GM04503 (cell line): ENCODE measurements at regions not wholly inside any gene's neighbourhood (a gene's known extent, or its start where the extent isn't known, plus 50 kb on each side); places are given as distances from the start of the nearest gene placed in this dataset.
A peak's percentile ranks its signal among the peaks of the same experiment; 100 is the strongest.

Source experiments
- DNase-seq: peaks from one replicate; pipeline ENCODE4 v3.0.0-alpha.2; 2012; ENCODE audit warnings: low read depth

DNA sequence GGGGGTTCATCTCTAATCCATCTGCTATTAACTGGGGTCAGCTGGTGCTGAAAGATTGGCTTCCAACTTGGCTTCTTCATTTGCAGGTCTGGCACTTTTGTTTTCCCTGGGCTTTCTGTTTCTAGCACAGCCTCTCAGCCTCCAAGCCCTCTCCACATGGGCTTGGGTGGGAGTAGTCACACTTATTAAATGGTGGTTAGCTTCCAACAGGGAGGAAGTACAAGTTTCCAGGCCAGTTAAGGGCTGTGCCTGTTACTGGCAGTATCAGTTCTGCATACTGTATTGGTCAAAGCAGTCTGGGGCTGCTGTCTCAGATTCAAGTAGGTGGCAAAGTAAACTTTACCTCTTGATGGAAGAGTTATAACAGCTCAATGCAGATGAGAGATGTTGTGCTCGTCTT is 627.1 kb upstream of the CCDC54 start:
- no peak for DNase-seq

DNA sequence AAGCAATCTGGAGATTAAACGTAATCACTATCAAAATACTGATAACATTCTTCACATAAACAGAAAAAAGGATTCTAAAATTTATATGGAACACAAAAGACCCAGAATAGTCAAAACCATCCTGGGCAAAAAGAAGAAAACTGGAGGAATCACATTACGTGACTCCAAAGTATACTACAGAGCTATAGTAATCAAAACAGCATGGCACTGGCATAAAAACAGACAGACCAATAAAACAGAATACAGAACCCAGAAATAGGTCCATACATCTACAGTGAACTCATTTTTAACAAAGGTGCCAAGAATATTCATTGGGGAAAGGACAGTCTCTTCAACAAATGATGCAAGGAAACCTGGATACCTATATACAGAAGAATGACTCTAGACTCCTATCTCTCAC is 621.9 kb upstream of the CCDC54 start:
- no peak for DNase-seq

- DNase-seq: no peak
Observed at GRCh38 chr3:106756901-106757300, 620.3 kb upstream of the CCDC54 start.

DNA sequence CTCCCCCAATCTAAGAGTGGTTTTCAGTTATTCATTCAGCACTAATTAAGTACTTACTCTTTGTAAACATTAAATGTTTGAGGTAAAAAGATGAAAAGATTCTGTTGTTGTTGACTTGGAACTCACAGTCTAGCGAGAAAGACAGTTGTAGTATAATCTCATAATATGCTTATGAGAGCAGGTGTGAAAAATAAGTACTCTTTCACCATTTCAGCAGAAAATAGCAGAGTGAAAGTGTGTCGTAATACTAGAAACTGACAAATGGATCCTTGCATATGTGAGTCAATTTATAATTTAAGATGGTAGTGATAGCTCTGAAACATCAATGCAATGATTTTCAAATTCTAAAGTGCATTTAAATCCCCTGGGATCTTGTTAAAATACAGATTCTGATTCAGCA is 618.8 kb upstream of the CCDC54 start:
- no peak for DNase-seq

DNA sequence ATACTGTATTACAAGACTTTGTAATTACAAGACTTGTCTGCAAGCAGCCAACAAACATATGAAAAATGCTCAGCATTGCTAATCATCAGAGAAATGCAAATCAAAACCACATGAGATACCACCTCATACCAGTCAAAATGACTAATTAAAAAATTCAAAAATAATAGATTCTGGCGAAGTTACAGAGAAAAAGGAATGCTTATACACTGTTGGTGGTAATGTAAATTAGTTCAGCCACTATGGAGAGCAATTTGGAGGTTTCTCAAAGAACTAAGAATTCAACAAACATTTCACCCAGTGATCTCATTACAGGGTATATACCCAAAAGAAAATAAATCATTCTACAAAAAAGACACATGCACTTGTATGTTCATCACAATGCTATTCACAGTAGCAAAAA is 617.5 kb upstream of the CCDC54 start:
- peak; percentile 38 for DNase-seq

DNA sequence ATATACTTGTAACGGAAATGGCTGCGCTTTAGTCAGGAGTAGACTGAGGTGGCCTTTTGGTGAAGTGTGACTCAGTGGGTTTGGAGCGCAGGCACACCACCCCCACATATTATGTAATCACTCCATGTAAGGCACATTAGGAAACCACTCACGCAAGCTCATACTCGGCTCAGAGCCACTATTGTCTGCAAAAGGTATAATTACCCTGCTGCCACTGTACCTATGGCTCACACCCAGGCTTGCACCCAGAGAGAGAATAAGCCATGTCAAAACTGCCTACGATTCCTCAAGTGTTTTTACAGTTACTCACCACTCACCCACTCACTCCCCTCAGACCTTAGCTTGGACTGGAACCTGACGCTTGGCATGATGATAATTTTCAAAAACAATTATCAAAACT is 611.9 kb upstream of the CCDC54 start:
- no peak for DNase-seq

- DNase-seq: no peak
Observed at GRCh38 chr3:106768941-106769480, 608.2 kb upstream of the CCDC54 start.

GRCh38 chr3:106773795-106774194 is 603.4 kb upstream of the CCDC54 start:
- DNase-seq: no peak

- DNase-seq: no peak
Observed at GRCh38 chr3:106783231-106783630, 594.0 kb upstream of the CCDC54 start.

DNA sequence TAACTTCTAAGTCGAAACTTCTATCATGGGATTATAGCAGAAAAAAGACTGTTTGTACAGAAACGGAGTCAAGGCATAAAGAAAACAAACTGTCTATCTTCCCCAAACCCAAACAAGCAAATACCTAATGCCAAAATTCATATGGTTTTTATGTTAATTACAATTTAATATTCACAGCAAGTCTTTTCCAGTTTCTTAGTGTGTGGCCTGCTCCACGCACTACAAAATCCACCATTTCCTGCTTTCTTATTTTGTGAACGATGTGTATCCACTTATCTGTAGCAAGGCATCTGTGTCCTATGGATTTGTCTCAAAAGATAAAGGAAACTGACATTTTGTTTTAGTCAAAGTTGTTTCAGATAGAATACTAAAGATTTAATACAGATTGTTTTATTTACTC is 588.0 kb upstream of the CCDC54 start:
- DNase-seq: no peak

- no peak for DNase-seq
Observed at GRCh38 chr3:106792716-106793115, 584.5 kb upstream of the CCDC54 start.

GRCh38 chr3:106794442-106794841 is 582.8 kb upstream of the CCDC54 start:
- DNase-seq: no peak

DNA sequence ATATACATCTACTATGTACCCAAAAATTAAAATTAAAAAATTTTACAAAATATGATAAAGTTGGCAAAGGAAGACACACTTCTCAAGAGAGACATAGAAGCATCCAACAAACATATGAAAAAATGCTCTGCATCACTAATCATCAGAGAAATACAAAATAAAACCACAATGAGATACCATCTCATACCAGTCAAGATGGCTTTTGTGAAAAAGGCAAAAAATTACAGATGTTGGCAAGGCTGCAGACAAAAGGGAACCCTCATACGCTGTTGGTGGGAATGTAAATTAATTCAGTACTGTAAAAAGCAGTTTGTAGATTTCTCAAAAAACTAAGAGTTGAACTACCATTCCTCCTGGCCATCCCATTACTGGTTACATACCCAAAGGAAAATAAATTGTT is 581.7 kb upstream of the CCDC54 start:
- no peak for DNase-seq

DNA sequence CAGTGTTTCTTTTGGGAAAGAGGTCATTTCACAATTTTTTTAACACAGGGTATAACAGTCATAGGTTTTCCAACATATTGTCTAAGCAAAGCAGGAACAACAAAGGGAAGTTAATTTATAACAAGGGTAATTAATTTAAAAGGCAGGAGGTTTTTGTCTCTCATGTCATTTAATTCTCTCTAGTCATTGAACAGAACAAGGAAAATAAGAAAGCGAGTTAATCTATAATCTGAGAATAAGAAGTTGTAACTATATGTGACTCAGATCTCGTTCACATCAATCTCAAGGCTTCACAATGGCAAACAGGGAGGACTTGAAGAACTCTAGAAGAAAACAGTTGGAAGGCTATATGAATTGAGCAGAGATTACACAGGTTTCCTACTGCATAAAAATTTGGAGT is 579.8 kb upstream of the CCDC54 start:
- DNase-seq: no peak

GRCh38 chr3:106805625-106806024 is 571.6 kb upstream of the CCDC54 start:
- no peak for DNase-seq

DNA sequence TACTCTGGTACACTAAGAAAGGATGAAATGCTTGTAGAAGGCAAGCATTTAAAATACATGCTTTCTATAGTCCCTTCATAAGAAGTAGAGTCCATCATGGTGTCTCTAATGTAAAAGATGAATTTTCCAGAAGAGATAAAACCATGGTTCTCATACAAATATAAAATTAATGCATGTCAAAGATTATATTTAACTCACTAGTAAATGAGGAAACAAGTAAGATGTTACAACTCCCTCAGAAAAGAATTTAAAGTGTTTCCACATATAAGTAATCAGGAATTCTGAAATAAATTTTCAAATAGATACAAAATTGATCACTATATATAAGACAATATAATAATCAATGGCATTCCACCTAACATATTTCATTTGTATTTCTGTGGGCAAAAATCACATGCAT is 570.3 kb upstream of the CCDC54 start:
- DNase-seq: no peak

- no peak for DNase-seq
Observed at GRCh38 chr3:106809041-106809440, 568.2 kb upstream of the CCDC54 start.

DNA sequence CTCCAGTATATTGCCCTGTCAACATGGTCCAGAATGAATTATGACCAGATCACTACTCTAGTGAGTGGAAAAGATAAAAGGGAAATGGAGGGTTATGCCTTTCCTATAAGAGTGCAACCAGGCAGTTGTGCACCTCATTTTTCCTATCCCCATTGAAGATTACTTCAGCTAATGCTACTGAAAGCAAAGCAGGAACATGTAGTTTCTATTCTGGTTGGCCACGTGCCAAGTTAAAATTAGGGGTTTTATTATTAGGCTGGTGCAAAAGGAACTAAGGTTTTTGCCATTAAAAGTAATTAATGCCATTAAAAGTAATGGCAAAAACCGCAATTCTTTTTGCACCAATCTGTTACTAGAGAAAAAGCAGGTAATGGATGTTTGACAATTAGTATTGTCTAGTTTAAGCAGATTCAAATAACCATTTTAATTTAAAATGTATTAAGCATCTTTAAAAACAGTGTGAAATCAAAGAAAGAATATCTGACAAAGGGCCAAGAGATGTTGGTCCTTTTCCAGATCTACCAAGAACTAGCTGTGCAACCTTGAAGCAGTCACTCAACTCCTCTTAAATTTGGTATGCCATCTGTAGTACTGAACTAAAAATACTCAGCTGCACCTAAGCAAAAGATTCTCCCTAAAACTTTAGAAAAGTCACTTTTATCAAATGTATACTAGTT is 567.5 kb upstream of the CCDC54 start:
- DNase-seq: no peak

GRCh38 chr3:106810300-106810875 is 566.9 kb upstream of the CCDC54 start:
- no peak for DNase-seq

DNA sequence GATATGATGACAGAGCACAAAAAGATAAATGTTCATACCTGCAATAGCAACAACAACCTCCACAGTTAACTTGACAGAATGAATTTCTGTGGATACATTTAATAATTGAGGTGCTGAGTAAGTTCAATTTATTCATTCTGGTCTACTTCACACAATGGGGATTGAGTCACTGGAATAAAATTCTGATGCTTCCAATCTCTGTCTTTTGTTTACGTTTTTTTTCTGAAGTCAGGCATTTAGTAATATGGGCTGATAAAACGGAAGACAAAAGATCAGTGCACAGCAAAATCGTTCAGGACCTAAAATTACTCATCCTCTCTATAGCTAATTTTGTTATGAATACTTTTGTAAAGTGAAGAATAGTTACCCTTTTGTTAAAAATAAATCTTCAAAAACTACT is 565.9 kb upstream of the CCDC54 start:
- DNase-seq: peak; percentile 71

- DNase-seq: no peak
Observed at GRCh38 chr3:106813742-106814141, 563.5 kb upstream of the CCDC54 start.

DNA sequence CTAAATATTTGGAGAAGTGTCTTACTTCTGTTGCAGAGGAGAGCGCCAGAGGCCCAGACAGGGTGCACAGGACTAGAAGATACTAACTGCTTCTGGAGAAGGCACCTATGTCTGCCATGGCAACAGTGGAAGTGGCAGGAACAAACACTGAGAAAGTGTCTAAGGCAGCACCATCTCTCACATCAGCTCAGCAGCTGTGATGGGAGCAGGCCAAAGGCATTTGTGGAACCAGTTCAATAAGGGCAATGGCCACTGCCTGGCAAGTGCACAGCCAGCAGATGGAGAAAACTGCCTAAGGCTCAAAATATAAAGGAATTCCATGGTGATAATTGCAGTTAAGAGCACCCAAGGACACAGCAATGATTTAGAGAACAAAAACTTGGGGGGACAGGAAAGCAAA is 563.0 kb upstream of the CCDC54 start:
- DNase-seq: peak; percentile 31

DNA sequence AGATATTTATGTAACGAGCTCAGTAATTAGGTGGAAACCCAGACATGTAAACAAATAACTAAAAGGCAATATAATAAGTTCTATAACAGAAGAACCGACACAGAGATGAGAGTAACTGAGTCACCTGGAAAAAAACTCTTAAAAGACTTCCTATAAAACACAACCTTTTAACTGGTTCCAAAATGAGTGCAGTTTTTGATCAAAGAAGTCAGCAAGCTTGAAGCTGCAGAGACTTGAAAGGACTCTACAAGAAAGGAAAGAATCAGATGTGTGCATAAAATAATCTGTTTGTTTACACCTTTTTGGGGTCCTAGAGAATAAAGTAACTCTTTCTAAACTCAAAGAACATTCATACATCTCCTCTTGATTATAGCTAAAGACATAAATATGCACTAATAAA is 560.4 kb upstream of the CCDC54 start:
- no peak for DNase-seq

GRCh38 chr3:106817706-106818105 is 559.5 kb upstream of the CCDC54 start:
- no peak for DNase-seq
